H1 (cell line): ENCODE measurements at regions not wholly inside any gene's neighbourhood (a gene's known extent, or its start where the extent isn't known, plus 50 kb on each side); places are given as distances from the start of the nearest gene placed in this dataset.

Experiments used
- CTCF ChIA-PET: fragments of 300-600 bp; sonication (Branson Sonifier 250); formaldehyde crosslinking; loops from one replicate; lab custom pipeline; 2021; ENCODE audit not compliant: partially characterized antibody; lab: Charles Lee
- POLR2A ChIA-PET: fragments of 300-600 bp; sonication (Branson Sonifier 250); formaldehyde crosslinking; loops from one replicate; lab custom pipeline; 2021; ENCODE audit warnings: inconsistent platforms; ENCODE audit not compliant: partially characterized antibody; lab: Charles Lee
- DNase-seq, 2 experiments: peaks; one replicate each; pipeline versions ENCODE4 v3.0.0 to v3.0.0-alpha.2; 2010 to 2022; ENCODE audit warnings: low spot score in 2 of 2, low read depth in 1 of 2, mixed read lengths in 1 of 2
- FAIRE-seq: peaks from 2 replicates; lab custom pipeline; 2011; peaks lifted over from hg19 to GRCh38; lab: Jason Lieb, UNC
- H2AFZ ChIP-seq: 2 replicates; pipeline ENCODE4 v1.8.1; 2012; ENCODE audit warnings: low read length, inconsistent platforms
- H2AK5ac ChIP-seq: 2 replicates; pipeline ENCODE4 v1.6.1; 2013; ENCODE audit warnings: low read depth, low read length
- H2BK120ac ChIP-seq: replicated peaks from 2 replicates; pipeline ENCODE3; 2013; ENCODE audit warnings: low read depth, low read length, inconsistent platforms
- H2BK12ac ChIP-seq: 2 replicates; pipeline ENCODE4 v1.6.1; 2013; ENCODE audit warnings: low read depth, low read length
- H2BK15ac ChIP-seq: 2 replicates; pipeline ENCODE4 v1.6.1; 2013; ENCODE audit warnings: low read length
- H2BK20ac ChIP-seq: 2 replicates; pipeline ENCODE4 v1.6.1; 2013; ENCODE audit warnings: low read length
- H2BK5ac ChIP-seq: 2 replicates; pipeline ENCODE4 v1.6.1; 2013; ENCODE audit warnings: low read depth, low read length
- H3K14ac ChIP-seq: 2 replicates; pipeline ENCODE4 v1.6.1; 2013; ENCODE audit warnings: inconsistent platforms; ENCODE audit not compliant: insufficient read length
- H3K18ac ChIP-seq: 2 replicates; pipeline ENCODE4 v1.6.1; 2013; ENCODE audit warnings: low read length; ENCODE audit errors: extremely low read depth
- H3K23ac ChIP-seq: 2 replicates; pipeline ENCODE4 v1.6.1; 2013; ENCODE audit warnings: inconsistent platforms; ENCODE audit not compliant: insufficient read length
- H3K23me2 ChIP-seq: 2 replicates; pipeline ENCODE4 v1.6.1; 2013; ENCODE audit warnings: low read depth, low read length
- H3K27ac ChIP-seq: 2 replicates; pipeline ENCODE4 v1.6.1; 2011; ENCODE audit warnings: low read depth, low read length, inconsistent platforms
- H3K27me3 ChIP-seq, 4 experiments: replicated peaks in 1 of 4; 1 replicate in 1 of 4; 2 replicates in 3 of 4; pipeline versions ENCODE4 v1.6.1 to v1.8.1; 2011 to 2013; ENCODE audit warnings: low read length in 3 of 4, mild to moderate bottlenecking in 3 of 4, inconsistent platforms in 2 of 4, mixed read lengths in 2 of 4, moderate library complexity in 1 of 4; ENCODE audit not compliant: control insufficient read depth in 3 of 4, insufficient read depth in 3 of 4; ENCODE audit errors: extremely low read depth in 1 of 4
- H3K36me3 ChIP-seq, 4 experiments: 2 replicates each; pipeline versions ENCODE4 v1.6.1 to v1.8.1; 2011 to 2013; ENCODE audit warnings: mild to moderate bottlenecking in 4 of 4, low read length in 3 of 4, moderate library complexity in 2 of 4, control low read depth in 1 of 4, inconsistent platforms in 1 of 4; ENCODE audit not compliant: insufficient read depth in 4 of 4, control insufficient read depth in 2 of 4
- H3K4ac ChIP-seq: replicated peaks from 2 replicates; pipeline ENCODE3; 2013; ENCODE audit warnings: low read length, low read depth, mixed read lengths, inconsistent platforms; ENCODE audit not compliant: insufficient read length
- H3K4me1 ChIP-seq, 4 experiments: replicated peaks in 1 of 4; 1 replicate in 1 of 4; 2 replicates in 3 of 4; pipeline versions ENCODE4 v1.6.1 to v1.8.1; 2011 to 2013; ENCODE audit warnings: low read length in 3 of 4, inconsistent platforms in 2 of 4, mixed read lengths in 1 of 4; ENCODE audit not compliant: insufficient read depth in 4 of 4, control insufficient read depth in 3 of 4
- H3K4me2 ChIP-seq, 2 experiments: 2 replicates each; pipeline versions ENCODE4 v1.6.1 to v1.8.1; 2011 to 2013; ENCODE audit warnings: low read depth in 2 of 2, low read length in 2 of 2, control low read depth in 1 of 2, inconsistent platforms in 1 of 2, mild to moderate bottlenecking in 1 of 2; ENCODE audit not compliant: insufficient read depth in 1 of 2
- H3K4me3 ChIP-seq, 4 experiments: fragments of 200-600, 300-600 bp in 1 of 4; sonication (generic), shearing (Covaris generic), sonication (Bioruptor Twin) in 1 of 4; 2 replicates each; pipeline versions ENCODE4 v1.5.1 to v1.8.1; 2011 to 2016; ENCODE audit warnings: low read length in 4 of 4, low read depth in 3 of 4, control low read depth in 2 of 4, inconsistent platforms in 2 of 4, mild to moderate bottlenecking in 2 of 4, mixed read lengths in 1 of 4, moderate library complexity in 1 of 4; ENCODE audit not compliant: insufficient read depth in 2 of 4; ENCODE audit errors: extremely low read depth in 1 of 4
- H3K56ac ChIP-seq: replicated peaks from 2 replicates; pipeline ENCODE3; 2013; ENCODE audit warnings: low read depth, mild to moderate bottlenecking, mixed read lengths, low read length, inconsistent platforms; ENCODE audit not compliant: insufficient read length
- H3K79me1 ChIP-seq: 2 replicates; pipeline ENCODE4 v1.6.1; 2013; ENCODE audit warnings: low read depth, low read length, control low read depth
- H3K79me2 ChIP-seq, 2 experiments: 2 replicates each; pipeline versions ENCODE4 v1.6.1 to v1.8.1; 2012 to 2013; ENCODE audit warnings: low read length in 2 of 2, mild to moderate bottlenecking in 2 of 2, inconsistent platforms in 1 of 2; ENCODE audit not compliant: insufficient read depth in 2 of 2, control insufficient read depth in 1 of 2
- H3K9ac ChIP-seq, 4 experiments: replicated peaks in 1 of 4; 1 replicate in 1 of 4; 2 replicates in 3 of 4; pipeline versions ENCODE4 v1.6.1 to v1.8.1; 2011 to 2013; ENCODE audit warnings: low read depth in 3 of 4, low read length in 3 of 4, control low read depth in 2 of 4, mild to moderate bottlenecking in 2 of 4, moderate library complexity in 2 of 4, inconsistent platforms in 1 of 4; ENCODE audit errors: extremely low read depth in 1 of 4
- H3K9me3 ChIP-seq, 2 experiments: 2 replicates each; pipeline versions ENCODE4 v1.6.1 to v1.8.1; 2012 to 2013; ENCODE audit warnings: mild to moderate bottlenecking in 2 of 2, moderate library complexity in 2 of 2, control low read depth in 1 of 2, inconsistent platforms in 1 of 2, low read depth in 1 of 2, low read length in 1 of 2, mixed read lengths in 1 of 2; ENCODE audit not compliant: insufficient read depth in 2 of 2
- H4K20me1 ChIP-seq, 2 experiments: replicated peaks in 1 of 2; 2 replicates each; pipeline versions ENCODE3 to v1.8.1; 2011 to 2013; ENCODE audit warnings: inconsistent platforms in 2 of 2, low read length in 2 of 2, mild to moderate bottlenecking in 1 of 2; ENCODE audit not compliant: insufficient read depth in 2 of 2, control insufficient read depth in 1 of 2
- H4K5ac ChIP-seq: 2 replicates; pipeline ENCODE4 v1.6.1; 2013; ENCODE audit warnings: low read length, low read depth, mixed read lengths, inconsistent platforms; ENCODE audit not compliant: insufficient read length
- H4K8ac ChIP-seq: 2 replicates; pipeline ENCODE4 v1.8.0; 2013; ENCODE audit warnings: mild to moderate bottlenecking, moderate library complexity, low read length, inconsistent platforms; ENCODE audit not compliant: insufficient read depth; ENCODE audit errors: extremely low read depth
- H4K91ac ChIP-seq: replicated peaks from 2 replicates; pipeline ENCODE3; 2013; ENCODE audit warnings: low read length, mixed read lengths, inconsistent platforms; ENCODE audit not compliant: insufficient read length
- BCL11A ChIP-seq, 2 experiments: IDR thresholded peaks; one replicate each; pipeline ENCODE4 v1.6.1; 2011; ENCODE audit warnings: low read depth in 2 of 2, low read length in 2 of 2, mild to moderate bottlenecking in 2 of 2
- CBX5 ChIP-seq: fragments of 300-800, 300-1000 bp; sonication (generic); IDR thresholded peaks from 2 replicates; pipeline ENCODE4 v1.7.1; 2016; ENCODE audit warnings: antibody characterized with exemption, low read length, low read depth
- CBX8 ChIP-seq: fragments of 300-800, 300-1000 bp; sonication (generic); IDR thresholded peaks from 2 replicates; pipeline ENCODE4 v1.7.1; 2016; ENCODE audit warnings: low read depth, low read length, borderline replicate concordance
- HDAC6 ChIP-seq: IDR thresholded peaks from one replicate; pipeline ENCODE4 v1.7.1; 2012; ENCODE audit warnings: low read depth, mild to moderate bottlenecking, inconsistent platforms, low read length, moderate library complexity
- NRF1 ChIP-seq: IDR thresholded peaks from 2 replicates; pipeline ENCODE4 v1.6.1; 2011; ENCODE audit warnings: mild to moderate bottlenecking, low read depth, low read length, improper control_type of control experiment
- PHF8 ChIP-seq: fragments of 200-600 bp; sonication (generic); conservative IDR thresholded peaks from 2 replicates; pipeline ENCODE4 v1.7.1; 2012; ENCODE audit warnings: low read depth, mild to moderate bottlenecking, inconsistent platforms, low read length, moderate library complexity
- RXRA ChIP-seq: IDR thresholded peaks from 2 replicates; pipeline ENCODE4 v1.6.1; 2011; ENCODE audit warnings: low read depth, mild to moderate bottlenecking, low read length, moderate library complexity; ENCODE audit not compliant: insufficient read depth
- SP1 ChIP-seq: IDR thresholded peaks from 2 replicates; pipeline ENCODE4 v1.6.1; 2011; ENCODE audit warnings: low read depth, low read length
- TAF1 ChIP-seq: IDR thresholded peaks from 2 replicates; pipeline ENCODE4 v1.6.1; 2011; ENCODE audit warnings: mild to moderate bottlenecking, low read depth, low read length
- WGBS, 2 experiments: shearing (Covaris generic) in 1 of 2; methylation state at CpG; one replicate each; pipeline versions ENCODE4 v1.1.6 to v1.1.7; 2013 to 2015; ENCODE audit warnings: low lambda C conversion rate in 2 of 2, mixed read lengths in 2 of 2, inconsistent platforms in 1 of 2, low coverage in 1 of 2, missing lambda C conversion rate in 1 of 2; ENCODE audit not compliant: insufficient replicate concordance in 2 of 2, insufficient coverage in 1 of 2, insufficient read length in 1 of 2; ENCODE audit errors: extremely low coverage in 1 of 2, missing lambda C conversion rate in 1 of 2; 5-methylcytosine and 5-hydroxymethylcytosine counted together
- TF ChIP-seq, protein P1 (sequence below): IDR thresholded peaks from 2 replicates; pipeline ENCODE4 v1.6.1; 2011; ENCODE audit warnings: low read length, improper control_type of control experiment

GRCh38 chr6:140346428-140346827 lies 972.0 kb upstream of the CITED2 start:
- Histone ChIP-seq H3K79me1 (no peaks in the 10 kb centered on the region), H3K27me3 (no peaks in the 10 kb centered on the region), H4K8ac (no peak overlapping the region), H2BK5ac (no peak overlapping the region), H3K23me2 (no peaks in the 10 kb centered on the region), H2BK20ac (no peak overlapping the region), H3K9ac (no peak overlapping the region), H3K4me3 (no peak overlapping the region), H2AK5ac (no peak overlapping the region), H3K56ac (no peak overlapping the region), H2BK120ac (no peak overlapping the region), H3K4me2 (no peak overlapping the region), H4K5ac (no peak overlapping the region), H4K91ac (no peak overlapping the region), H3K27ac (no peak overlapping the region), H3K79me2 (no peaks in the 10 kb centered on the region), H2BK12ac (no peak overlapping the region), H2BK15ac (no peak overlapping the region), H3K4me1 (peaks cover 0 to 3% (median 1%) of the 10 kb centered on the region in 4 experiments; a peak in 3 of 7 replicates), H3K36me3 (no peaks in the 10 kb centered on the region), H3K9me3 (peaks cover 0 to under 1% of the 10 kb centered on the region in 2 experiments; a peak in 1 of 4 replicates), H3K23ac (no peak overlapping the region), H3K14ac (no peak overlapping the region), H3K4ac (peak overlapping the region; percentile 58), H2AFZ (no peak overlapping the region), H3K18ac (no peak overlapping the region), H4K20me1 (no peaks in the 10 kb centered on the region)
- POLR2A ChIA-PET, result no interaction called here
- no peak for FAIRE-seq
- DNase-seq, result no peak
- 88% methylated on average over 5 of the region's 5 CpGs; no CpG with 5 or more reads in 1 of the 2 experiments for WGBS, 2 experiments
- CTCF ChIA-PET, result interaction anchor here (0.7 to 1.0 kb wide), 2 partner anchors 10 to 294 kb away, joined by 3 read pairs; no protein-coding TSS in a partner anchor
- TF ChIP-seq CBX5 (no peak), PHF8 (no peak), HDAC6 (no peak), NRF1 (no peak), SP1 (no peak), CBX8 (no peak), TAF1 (no peak), BCL11A (IDR thresholded peaks at IDR 0.05; ENCODE audit: low read depth in 2 of 2, low read length in 2 of 2) (no peak), RXRA (no peak)
- TF ChIP-seq, protein P1, sequence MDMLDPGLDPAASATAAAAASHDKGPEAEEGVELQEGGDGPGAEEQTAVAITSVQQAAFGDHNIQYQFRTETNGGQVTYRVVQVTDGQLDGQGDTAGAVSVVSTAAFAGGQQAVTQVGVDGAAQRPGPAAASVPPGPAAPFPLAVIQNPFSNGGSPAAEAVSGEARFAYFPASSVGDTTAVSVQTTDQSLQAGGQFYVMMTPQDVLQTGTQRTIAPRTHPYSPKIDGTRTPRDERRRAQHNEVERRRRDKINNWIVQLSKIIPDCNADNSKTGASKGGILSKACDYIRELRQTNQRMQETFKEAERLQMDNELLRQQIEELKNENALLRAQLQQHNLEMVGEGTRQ, result no peak
